Liver (tissue), 3 donors: ENCODE measurements at regions not wholly inside any gene's neighbourhood (a gene's known extent, or its start where the extent isn't known, plus 50 kb on each side); places are given as distances from the start of the nearest gene placed in this dataset.

ENCODE experiments used
- CTCF ChIP-seq: fragments of 150-350 bp; IDR thresholded peaks from 2 replicates; pipeline ENCODE4 v1.5.1; 2017; ENCODE audit warnings: improper control_type of control experiment, low read depth, low read length; ENCODE audit not compliant: missing input control
- TAF1 ChIP-seq: conservative IDR thresholded peaks from 2 replicates; pipeline ENCODE4 v1.6.1; 2016; ENCODE audit warnings: antibody characterized with exemption, mild to moderate bottlenecking
- YY1 ChIP-seq: IDR thresholded peaks from 2 replicates; pipeline ENCODE4 v1.6.1; 2016; ENCODE audit warnings: antibody characterized with exemption, mild to moderate bottlenecking
- donor health status: healthy.
- donor health status: healthy.

DNA sequence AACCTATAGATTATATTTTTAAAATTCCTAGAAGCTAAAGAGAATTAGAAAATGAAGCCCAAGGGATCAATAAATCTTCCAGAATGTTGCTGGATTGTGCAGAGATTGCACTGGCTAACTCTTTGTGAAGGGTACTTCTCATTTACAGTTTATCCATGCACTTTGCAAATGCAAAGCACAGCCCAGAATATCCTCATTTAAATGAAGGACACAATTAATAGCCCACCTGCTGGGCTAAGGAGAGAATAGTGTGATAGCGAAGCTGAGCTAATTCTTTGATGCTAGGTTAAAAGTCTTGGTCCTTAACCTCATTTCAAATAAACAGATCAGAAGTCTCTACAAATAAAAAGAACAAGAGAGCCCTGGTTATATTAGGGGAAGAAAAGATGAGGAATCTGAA is 72.5 kb downstream of the SMPDL3A start:
- no peak for TF ChIP-seq CTCF
- TF ChIP-seq YY1, result no peak
- TF ChIP-seq TAF1, result no peak
